ENCODE measurements at regions not wholly inside any gene's neighbourhood (a gene's known extent, or its start where the extent isn't known, plus 50 kb on each side); places are given as distances from the start of the nearest gene placed in this dataset.

DNA sequence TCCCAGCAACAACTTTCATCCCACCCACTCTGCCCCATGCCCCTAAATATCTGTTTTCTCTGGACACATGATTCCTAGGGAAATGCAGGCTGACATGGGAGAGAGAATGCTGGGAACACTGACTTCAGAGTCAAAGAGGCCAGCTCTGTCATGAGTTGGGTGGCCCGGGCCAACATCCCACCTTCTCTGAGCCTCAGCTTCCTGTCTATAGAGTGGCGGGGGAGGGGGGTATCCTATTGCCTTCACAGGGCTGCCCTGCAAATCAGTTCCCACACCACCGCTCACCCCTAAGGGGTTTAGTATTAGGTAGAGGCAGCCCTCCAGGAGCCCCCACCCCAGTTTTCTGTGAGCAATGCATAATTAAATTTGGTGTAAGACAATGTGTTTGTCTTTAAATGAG is 175.0 kb upstream of the NCAM1 start:
- no peak for DNase-seq (ENCODE audit: low read depth)

DNA sequence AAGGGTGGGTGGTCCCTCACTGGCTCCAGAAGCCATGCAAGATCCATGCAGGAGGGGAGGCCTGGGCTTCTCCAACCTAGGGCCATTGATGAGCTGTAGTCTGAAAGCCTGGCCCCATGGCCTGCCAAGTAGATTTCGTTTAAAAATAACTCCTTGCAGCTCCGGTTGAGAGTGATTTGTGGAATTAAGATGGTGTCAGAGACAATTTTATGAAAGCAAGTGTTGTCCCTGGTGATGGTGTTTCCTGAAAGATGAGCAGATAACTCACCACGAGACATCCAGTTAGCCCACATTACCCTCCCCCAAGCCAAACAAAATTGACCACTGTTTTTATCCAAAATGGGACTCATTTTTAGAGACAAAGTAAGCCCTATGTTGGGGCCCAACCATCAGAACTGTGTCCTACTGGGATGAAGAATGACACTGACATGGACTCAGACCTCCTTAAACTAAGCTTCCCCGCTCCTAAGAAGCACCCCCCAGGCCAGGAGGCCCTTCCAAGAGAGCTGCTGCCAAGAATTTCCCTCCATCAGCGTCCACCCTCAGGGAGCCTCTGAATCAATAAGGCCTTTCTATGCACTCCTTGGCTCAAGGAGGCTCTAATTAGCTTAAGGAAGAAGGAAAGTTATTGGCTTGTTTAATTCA is 174.2 kb upstream of the NCAM1 start:
- DNase-seq (ENCODE audit: low read depth), result no peak

DNA sequence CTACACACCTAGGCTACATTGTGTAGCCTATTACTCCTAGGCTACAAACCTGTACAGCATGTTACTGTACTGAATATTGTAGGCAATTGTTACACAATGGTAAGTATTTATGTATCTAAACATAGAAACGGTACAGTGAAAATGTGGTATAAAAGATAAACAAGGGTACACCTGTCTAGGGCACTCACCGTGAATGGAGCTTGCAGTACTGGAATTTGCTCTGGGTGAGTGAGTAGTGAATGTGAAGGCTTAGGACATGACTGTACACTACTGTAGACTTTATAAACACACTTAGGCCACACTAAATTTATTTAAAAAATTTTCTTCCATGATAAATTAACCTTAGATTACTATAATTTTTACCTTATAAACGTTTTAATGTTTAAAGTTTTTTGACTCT is 171.7 kb upstream of the NCAM1 start:
- no peak for DNase-seq (ENCODE audit: low read depth)

DNA sequence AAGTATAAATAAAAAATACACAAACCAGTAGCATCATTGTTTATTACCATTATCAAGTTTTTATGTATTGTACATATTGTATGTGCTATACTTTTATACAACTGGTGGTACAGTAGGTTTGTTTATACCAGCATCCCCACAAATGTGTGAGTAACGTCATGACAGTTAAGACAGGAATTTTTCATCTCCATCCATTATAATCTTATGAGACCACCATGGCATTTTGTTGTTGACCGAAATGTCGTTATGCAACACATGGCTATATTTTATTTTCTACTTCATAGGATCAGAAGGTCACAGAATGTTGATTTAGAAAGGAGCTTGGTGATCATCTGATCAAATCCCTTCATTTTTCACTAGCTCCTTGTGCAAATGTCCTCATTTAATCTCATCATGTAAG is 170.9 kb upstream of the NCAM1 start:
- DNase-seq (ENCODE audit: low read depth), result no peak

DNA sequence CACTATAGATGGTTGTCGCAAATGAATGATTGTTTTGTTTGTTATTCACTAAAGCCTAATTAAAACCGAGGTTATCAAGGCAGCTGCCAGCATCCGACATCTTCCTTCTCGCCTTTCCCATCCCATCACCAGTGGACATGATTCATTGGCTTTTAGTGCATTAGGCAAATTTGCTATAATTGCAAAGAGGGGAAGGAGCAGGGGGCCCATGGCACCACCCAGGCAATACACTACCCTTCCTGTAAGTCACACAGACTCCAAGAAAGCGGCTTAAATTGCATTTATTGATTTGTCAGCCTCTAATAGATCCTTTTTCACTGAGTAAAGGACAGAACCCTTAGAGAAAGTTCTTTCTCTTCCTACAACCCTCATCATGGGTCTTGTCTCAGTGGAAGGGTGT is 169.2 kb upstream of the NCAM1 start:
- DNase-seq (ENCODE audit: low read depth), result no peak

DNA sequence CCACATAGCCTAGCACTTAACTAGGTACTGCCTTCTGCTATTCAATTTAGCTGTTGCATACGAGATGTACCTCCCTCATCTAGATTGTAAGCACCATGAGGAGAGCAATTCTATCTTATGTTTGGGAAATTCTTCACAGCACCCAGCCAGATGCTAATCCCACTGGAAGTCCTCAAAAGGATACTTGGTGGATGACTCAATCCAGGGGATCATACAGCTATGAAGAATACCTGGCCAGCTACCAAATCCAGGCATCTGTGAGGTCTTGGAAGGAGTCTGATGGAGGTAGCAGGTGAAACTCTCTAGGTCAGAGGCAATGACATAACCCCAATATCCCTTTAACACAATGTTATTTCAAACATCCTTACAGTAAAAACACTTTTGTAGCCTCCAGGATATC is 167.8 kb upstream of the NCAM1 start:
- no peak for DNase-seq (ENCODE audit: low read depth)

DNA sequence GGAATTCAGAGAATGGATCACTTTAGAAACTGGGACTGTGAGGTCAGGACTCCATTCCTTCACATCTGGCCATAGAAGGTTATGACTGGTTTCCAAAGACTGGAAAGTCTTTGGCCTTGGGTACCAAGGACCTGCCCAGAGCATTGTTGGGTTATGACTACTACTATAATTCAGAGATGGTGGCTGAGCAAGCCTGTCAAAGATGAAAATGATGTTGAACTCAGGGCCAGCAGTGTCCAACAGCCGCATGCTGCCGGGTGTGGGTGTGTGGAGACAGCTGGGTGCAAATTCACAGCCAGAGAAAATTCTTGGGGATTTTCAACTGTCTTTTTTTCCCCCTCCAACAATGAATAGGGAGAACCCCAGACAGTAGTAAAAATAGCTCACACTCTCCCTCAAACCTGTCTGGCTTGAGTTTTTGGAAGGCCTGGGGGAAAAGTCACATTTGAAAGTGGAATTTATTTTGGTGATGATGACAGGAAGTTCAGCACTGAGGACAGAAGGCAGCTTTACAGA is 166.8 kb upstream of the NCAM1 start:
- DNase-seq (ENCODE audit: low read depth), result no peak

DNA sequence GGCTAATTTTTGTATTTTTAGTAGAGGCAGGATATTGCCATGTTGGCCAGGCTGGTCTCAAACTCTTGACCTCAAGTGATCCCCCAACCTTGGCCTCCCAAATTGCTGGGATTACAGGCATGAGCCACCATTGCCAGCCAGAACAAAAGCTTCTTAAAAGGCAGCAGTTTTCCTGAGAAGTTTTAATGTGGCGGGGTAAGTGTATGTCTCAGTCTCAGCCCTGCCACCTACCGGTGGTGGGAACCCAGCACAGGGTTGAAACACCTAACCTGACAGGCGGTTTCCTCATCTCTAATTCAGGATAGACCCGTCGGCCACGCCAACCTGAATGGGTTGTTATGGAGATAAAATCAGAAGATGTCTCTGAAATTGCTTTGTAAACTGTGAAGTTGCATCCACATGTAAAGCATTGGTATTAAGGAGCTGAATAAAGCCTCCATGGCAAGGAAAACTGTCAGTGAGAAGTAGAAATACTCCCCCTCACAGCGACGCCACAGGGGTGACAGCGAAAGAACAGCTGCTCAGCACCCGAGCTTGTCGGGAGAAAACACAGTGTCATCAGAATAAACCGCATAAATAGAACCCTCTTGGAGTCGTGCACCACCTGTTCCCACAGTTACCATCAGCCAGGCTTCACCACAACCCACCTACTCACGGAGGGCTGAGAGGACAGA is 165.9 kb upstream of the NCAM1 start:
- DNase-seq (ENCODE audit: low read depth), result no peak

DNA sequence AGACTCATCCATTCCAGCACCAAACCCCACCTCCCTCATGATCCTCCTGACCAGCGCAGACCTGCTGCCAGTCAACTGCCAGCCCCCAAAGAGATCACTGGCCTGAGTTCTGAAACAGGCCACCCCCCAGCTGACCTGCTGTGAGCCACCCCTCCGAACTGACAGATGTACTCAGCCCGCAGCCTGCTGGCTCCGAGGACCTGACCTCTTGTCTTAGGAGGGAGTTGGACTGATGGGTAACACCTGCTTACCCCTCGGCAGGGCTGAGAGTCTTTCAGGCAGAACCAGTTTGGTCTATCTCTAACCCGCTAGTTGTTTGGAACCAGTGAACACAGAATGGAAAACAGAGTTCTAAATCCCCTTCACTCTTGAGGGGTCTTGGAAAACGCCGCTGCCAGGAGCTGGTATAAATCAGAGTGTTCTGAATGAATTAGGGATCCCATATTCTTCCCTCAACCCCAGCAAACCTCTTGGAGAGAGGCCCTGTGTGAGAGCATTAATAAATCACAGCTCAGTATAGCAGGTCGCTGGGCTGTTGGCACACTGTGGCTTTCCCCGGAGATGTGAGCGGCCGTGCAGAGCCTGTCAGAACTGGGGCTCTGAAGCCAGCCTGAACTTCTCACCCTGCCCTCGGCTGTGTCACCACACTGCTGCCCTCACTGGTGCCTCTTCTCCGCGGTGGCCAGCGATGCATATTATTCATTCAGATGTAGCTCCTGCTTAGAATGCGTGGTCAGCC is 165.1 kb upstream of the NCAM1 start:
- no peak for DNase-seq (ENCODE audit: low read depth)

DNA sequence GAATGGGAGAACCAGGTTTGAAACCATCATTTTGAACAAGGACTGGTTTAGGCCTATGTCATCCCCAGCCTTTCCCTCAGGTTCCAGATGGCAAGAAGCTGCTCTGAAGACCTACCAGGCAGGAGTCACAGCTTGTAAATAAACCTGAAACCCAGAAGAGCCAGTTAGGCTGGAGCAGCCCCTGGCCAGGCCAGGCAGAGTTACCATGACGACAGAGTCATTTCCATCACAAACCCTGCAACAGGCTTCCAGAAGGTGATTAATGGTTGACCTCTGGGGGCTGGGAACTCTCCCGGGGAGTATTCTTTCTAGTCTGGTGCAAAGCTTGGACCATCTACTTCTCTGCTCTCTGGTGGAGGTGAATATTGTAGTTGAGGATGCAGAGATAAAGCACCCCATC is 164.1 kb upstream of the NCAM1 start:
- no peak for DNase-seq (ENCODE audit: low read depth)

DNA sequence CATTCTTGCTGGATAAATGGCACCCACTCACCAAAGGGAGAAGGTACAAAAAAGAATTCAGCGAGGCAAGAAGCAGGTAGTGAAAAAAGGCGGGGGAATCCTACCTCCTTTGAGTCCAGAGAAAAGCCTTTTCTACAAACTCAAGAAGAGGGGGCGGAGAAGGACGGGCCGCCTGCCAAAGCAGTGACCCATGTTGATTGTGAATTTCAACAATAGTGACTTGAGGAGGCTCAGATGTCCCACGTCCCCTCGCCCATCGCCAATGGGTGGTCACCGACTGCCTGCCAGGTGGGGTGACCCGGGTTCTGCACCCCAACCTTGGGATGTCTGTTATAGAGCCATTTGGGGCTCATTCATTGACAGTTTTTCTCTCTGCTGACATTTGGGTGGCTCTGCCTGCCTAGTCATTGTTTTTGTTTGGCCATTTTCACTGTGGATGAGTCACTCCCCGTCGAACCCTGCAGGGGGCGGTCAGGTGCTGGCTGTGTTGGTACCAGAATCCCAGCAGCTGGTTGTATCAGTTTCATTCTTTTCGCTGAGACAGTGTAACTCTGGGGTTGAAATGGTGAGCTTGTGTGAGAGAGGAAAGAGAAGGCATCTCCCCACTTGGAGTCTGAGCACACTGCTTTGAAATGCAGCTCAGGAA is 163.4 kb upstream of the NCAM1 start:
- DNase-seq (ENCODE audit: low read depth), result no peak

DNA sequence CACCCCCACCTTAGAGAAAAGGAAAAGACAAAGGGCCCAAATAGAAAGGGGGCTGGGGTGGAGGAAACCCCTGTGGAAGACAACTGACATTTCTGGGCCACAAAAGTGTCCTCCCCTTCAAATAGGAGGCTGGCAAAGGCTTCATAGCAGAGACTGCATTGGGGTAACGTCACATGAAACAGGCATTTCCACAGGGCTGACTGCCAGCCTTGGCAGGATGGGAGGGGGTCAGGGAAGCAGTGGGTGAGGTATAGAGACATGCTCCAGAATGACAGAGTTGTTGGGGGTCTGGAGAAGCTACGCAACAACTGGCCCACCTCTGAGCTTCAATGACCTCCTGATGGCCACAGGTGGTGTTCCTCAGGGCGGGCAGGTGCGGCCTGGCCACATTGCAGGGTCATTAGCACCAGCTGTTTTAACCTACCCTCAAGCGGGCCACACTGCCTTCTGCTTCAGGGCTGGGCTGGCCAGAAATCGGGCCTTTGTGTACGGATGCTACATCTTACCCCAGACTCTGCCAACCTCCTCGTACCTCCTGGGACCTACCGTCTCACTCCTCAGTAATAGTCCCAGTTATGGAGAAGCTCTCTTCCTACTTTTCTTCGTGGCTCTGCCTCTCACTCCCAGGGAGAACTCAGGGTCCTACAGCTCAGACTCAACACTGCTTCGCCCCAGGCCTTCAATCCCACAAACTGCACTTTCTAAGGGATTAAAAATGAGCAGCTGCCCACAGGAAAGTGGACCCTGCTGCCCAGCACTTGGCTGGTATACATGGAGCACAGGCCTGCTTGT is 160.0 kb upstream of the NCAM1 start:
- DNase-seq (ENCODE audit: low read depth), result no peak

DNA sequence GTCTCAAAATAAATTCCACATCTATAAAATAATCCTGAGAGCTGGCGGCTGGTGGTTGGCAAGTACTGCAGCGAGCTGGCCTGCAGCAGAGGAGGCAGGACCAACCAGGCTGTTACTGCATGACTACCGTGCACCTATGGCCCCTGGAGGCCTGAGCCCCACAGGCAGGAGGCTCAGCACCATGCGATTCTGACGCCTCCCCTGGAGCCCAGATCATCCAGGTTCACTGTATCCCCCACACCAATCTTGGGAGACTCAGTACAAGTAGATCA is 159.5 kb upstream of the NCAM1 start:
- DNase-seq (ENCODE audit: low read depth), result no peak

DNA sequence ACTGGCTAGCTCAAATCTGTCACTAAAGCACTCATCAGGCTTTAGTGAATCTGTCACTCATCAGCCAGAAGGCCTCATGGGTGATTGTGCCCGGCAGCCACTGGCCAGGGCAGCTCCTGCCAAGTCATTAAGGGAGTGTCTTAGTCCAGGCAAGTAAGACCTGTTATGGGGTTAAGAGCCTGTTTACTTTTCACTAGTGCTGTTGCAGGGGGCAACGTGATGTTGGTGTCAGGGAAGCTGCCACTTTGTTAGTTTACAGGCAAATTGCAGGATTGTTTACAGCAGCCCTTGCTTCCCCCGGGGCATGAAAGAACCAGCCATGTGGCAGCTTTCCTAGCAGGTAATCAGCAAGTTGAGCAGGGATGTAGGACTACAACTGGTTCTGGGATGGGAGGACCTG is 155.6 kb upstream of the NCAM1 start:
- no peak for DNase-seq (ENCODE audit: low read depth)

DNA sequence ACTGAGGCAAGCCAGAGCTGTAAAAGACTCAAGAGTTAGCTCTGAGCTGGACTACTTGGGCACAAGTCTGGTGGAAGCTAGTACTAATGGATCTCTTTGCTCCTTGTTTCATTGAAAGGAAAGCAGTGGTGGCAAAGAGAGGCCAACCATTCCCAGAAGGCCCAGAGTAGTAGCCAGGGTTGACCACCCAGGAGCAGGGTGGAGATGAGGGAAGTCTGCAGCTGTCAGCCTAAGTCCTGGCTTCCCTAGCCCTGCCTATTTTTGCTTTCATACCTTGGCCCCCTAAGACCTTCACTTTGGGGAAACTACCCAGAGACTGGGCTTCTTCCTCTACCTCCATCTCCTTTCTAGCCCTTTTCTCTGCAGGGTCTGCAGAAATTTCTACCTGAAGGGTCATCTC is 155.0 kb upstream of the NCAM1 start:
- no peak for DNase-seq (ENCODE audit: low read depth)

DNA sequence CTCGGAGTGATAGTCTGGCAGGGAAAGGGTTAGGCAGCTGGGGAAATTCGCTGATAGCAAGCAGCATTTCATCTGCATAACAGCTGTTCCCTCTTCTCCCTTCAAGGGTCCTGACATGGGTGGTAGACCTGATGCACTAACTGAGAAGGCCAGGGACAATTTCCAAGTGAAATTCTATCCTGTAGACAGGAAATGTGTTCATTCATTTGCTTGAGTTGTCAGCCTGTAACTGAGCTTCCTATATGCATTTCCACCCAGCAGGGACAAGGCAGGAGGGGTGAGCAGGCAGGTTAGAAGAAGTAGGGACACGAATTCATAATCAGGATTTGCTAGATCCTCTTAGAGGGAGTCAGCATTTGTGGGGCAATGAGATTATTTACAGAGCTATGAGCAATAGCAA is 154.3 kb upstream of the NCAM1 start:
- no peak for DNase-seq (ENCODE audit: low read depth)

DNA sequence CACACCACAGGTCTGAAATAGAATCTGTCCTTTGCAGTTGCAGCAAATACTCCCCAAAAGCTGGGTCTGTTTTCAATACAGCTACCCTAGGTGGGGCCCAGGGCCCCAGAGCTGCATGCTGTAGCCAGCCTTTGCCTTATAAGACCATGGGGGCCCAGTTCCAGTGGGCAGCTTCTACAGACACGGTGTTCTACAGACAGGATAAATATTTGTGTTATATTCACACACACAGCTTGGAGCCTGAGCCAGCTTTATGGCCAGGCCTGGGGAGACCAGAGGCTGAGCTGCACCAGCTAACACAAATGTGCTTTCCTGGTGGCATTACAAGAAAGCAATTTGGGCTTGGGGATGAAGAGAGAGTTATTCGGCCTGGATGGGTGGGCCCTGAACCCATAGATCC is 151.8 kb upstream of the NCAM1 start:
- no peak for DNase-seq (ENCODE audit: low read depth)

DNA sequence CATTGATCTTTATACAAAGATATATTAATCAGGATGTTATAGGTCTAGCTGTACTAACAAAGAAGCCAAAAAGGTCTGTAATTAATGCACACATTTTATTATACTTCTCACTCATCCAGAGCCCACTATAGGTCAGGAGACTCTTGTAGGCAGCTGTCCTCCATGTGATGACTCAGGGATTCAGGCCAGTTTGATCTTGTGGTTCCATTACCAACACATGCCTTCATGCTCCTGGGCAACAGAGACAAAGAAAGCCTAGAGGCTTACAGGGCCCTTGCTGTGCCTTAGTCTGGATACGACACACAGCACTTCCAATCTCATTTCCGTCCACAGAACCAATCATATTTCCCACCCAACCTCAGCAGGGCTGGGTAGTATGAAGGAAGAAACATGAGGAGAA is 150.3 kb upstream of the NCAM1 start:
- no peak for DNase-seq (ENCODE audit: low read depth)

DNA sequence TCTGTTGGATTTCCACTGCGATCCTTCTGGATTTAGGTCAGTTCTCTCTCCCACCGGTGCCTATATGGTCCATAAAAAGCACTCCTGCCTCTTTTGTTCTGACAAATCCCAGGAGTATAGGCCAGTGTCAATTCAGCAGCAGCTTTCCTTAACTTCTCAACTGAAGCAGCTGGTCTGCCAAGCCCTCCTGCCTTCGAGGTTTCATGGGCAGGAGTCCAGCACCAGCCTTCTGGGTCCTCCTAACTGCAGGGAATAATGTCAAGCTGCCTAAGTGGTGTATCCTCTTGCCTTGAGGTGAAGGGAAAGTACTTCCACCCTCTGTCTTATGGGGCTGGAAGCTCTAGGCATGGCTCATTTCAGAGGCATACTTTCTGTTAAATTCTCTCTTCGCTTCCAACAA is 149.4 kb upstream of the NCAM1 start:
- DNase-seq (ENCODE audit: low read depth), result no peak

DNA sequence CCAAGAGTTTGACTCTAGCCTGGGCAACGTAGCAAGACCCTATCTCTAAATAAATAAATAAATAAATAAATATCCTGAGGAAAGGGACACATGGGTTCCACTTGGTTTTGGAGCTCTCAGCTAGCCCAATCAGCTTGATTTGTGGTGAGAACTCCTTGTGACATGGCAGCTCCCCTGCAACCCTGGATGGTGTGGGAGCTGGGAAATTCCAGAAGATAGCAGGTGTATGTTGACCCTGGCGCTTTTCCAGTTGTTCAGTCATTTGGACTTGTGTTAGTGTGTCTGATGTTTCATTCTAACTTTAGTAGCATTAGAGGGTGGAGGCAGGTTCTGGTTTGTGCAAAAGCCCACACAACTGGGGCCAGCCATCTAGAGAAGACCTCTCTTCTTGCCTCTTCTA is 148.5 kb upstream of the NCAM1 start:
- DNase-seq (ENCODE audit: low read depth), result no peak

DNA sequence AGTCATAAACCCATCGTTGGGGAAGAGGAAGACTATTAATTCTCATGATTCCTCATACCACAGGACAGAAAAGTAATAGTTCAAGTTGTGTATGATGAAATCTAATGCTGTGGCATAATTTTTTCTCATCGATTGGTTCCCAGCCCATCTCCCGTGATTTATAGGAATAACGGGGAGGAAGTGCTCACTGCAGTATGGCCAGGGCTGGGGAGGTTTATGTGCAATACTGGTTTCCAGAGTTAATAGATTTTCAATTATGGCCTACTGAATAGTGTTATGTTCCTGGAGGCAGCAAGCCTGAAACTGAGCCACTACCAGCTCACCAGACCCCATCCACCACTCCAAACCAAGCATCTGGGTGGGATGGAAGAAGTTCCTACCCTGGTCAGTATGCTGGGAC is 147.1 kb upstream of the NCAM1 start:
- no peak for DNase-seq (ENCODE audit: low read depth)

DNA sequence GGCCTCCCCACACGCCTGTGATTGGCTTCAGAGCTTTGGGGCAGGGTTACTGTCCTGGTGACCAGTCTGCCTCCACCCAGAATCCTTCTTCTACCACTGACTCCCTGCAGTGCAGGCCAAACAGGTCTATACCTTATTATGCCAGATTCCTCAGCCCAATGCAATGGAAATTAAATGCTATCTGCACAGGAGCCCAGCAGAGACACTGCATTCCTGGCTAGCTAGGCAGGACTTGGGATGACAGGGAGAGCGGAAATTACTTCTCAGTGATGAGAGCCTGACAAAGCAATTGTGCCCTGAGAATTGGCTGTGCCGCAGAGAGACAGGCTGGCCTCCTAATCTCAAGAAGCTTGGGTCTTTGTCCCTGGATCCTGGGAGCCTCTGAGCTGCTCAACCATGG is 143.8 kb upstream of the NCAM1 start:
- DNase-seq (ENCODE audit: low read depth), result no peak
